ENCODE measurements at regions not wholly inside any gene's neighbourhood (a gene's known extent, or its start where the extent isn't known, plus 50 kb on each side); places are given as distances from the start of the nearest gene placed in this dataset.

GRCh38 chrX:36504625-36505024, 503.5 kb upstream of the FAM47C start:
- no peak for TF ChIP-seq EZH2 (IDR thresholded peaks at IDR 0.05; ENCODE audit: low read length, missing control alignments)
- TF ChIP-seq CTCF (conservative IDR thresholded peaks at IDR 0.05 in 1 of 2, IDR thresholded peaks at IDR 0.05 in 1 of 2; ENCODE audit: low read depth in 1 of 2, low read length in 2 of 2) = no peak
- Histone ChIP-seq H3K9ac (ENCODE audit: insufficient read depth, low read length) (no peak overlapping the region), H2AFZ (ENCODE audit: low read length) (no peak overlapping the region), H3K36me3 (ENCODE audit: control insufficient read depth, insufficient read depth, low read length) (no peaks in the 10 kb centered on the region), H4K20me1 (ENCODE audit: control insufficient read depth, extremely low read depth, insufficient read depth, low read length) (no peaks in the 10 kb centered on the region), H3K27me3 (ENCODE audit: control insufficient read depth, insufficient read depth, low read length) (no peaks in the 10 kb centered on the region), H3K4me1 (ENCODE audit: control insufficient read depth, extremely low read depth, insufficient read depth, low read length) (no peaks in the 10 kb centered on the region), H3K27ac (ENCODE audit: insufficient read depth, low read length) (no peak overlapping the region), H3K9me3 (ENCODE audit: control insufficient read depth, insufficient read depth, low read depth, low read length) (no peaks in the 10 kb centered on the region), H3K79me2 (ENCODE audit: control insufficient read depth, insufficient read depth, low read length) (no peaks in the 10 kb centered on the region), H3K4me2 (ENCODE audit: extremely low read depth, insufficient read depth, low read length) (no peak overlapping the region), H3K4me3 (replicated peaks in 1 of 4; ENCODE audit: control extremely low read depth in 1 of 4, insufficient read depth in 1 of 4, low read depth in 3 of 4, low read length in 4 of 4) (no peak overlapping the region)
- DNase-seq (ENCODE audit: low read depth in 2 of 2) = no peak

- Histone ChIP-seq H3K9ac (ENCODE audit: insufficient read depth, low read length) (no peak overlapping the region), H3K4me2 (ENCODE audit: extremely low read depth, insufficient read depth, low read length) (no peak overlapping the region), H3K36me3 (ENCODE audit: control insufficient read depth, insufficient read depth, low read length) (no peaks in the 10 kb centered on the region), H3K27ac (ENCODE audit: insufficient read depth, low read length) (no peak overlapping the region), H3K4me1 (ENCODE audit: control insufficient read depth, extremely low read depth, insufficient read depth, low read length) (no peaks in the 10 kb centered on the region), H3K4me3 (replicated peaks in 1 of 4; ENCODE audit: control extremely low read depth in 1 of 4, insufficient read depth in 1 of 4, low read depth in 3 of 4, low read length in 4 of 4) (no peak overlapping the region), H3K27me3 (ENCODE audit: control insufficient read depth, insufficient read depth, low read length) (no peaks in the 10 kb centered on the region), H3K79me2 (ENCODE audit: control insufficient read depth, insufficient read depth, low read length) (no peaks in the 10 kb centered on the region), H4K20me1 (ENCODE audit: control insufficient read depth, extremely low read depth, insufficient read depth, low read length) (no peaks in the 10 kb centered on the region), H2AFZ (ENCODE audit: low read length) (no peak overlapping the region), H3K9me3 (ENCODE audit: control insufficient read depth, insufficient read depth, low read depth, low read length) (no peaks in the 10 kb centered on the region)
- no peak for TF ChIP-seq EZH2 (IDR thresholded peaks at IDR 0.05; ENCODE audit: low read length, missing control alignments)
- no peak for DNase-seq (ENCODE audit: low read depth in 2 of 2)
These were observed 500.1 kb upstream of the FAM47C start for GRCh38 chrX:36508042-36508441.

GRCh38 chrX:36510736-36511135, 497.4 kb upstream of the FAM47C start:
- TF ChIP-seq EZH2 (IDR thresholded peaks at IDR 0.05; ENCODE audit: low read length, missing control alignments) (no peak), CTCF (conservative IDR thresholded peaks at IDR 0.05 in 1 of 2, IDR thresholded peaks at IDR 0.05 in 1 of 2; ENCODE audit: low read depth in 1 of 2, low read length in 2 of 2) (no peak)
- DNase-seq (ENCODE audit: low read depth in 2 of 2) = no peak
- Histone ChIP-seq H3K9me3 (ENCODE audit: control insufficient read depth, insufficient read depth, low read depth, low read length) (no peaks in the 10 kb centered on the region), H4K20me1 (ENCODE audit: control insufficient read depth, extremely low read depth, insufficient read depth, low read length) (no peaks in the 10 kb centered on the region), H3K27ac (ENCODE audit: insufficient read depth, low read length) (no peak overlapping the region), H3K4me1 (ENCODE audit: control insufficient read depth, extremely low read depth, insufficient read depth, low read length) (no peaks in the 10 kb centered on the region), H3K4me3 (replicated peaks in 1 of 4; ENCODE audit: control extremely low read depth in 1 of 4, insufficient read depth in 1 of 4, low read depth in 3 of 4, low read length in 4 of 4) (no peak overlapping the region), H2AFZ (ENCODE audit: low read length) (no peak overlapping the region), H3K4me2 (ENCODE audit: extremely low read depth, insufficient read depth, low read length) (no peak overlapping the region), H3K36me3 (ENCODE audit: control insufficient read depth, insufficient read depth, low read length) (no peaks in the 10 kb centered on the region), H3K9ac (ENCODE audit: insufficient read depth, low read length) (no peak overlapping the region), H3K27me3 (ENCODE audit: control insufficient read depth, insufficient read depth, low read length) (no peaks in the 10 kb centered on the region), H3K79me2 (ENCODE audit: control insufficient read depth, insufficient read depth, low read length) (no peaks in the 10 kb centered on the region)

Measured in fibroblast of lung (primary cell).